ENCODE measurements at regions not wholly inside any gene's neighbourhood (a gene's known extent, or its start where the extent isn't known, plus 50 kb on each side); places are given as distances from the start of the nearest gene placed in this dataset.

- Mint-ChIP-seq H3K4me3 (no peak overlapping the region), H3K9me3 (no peaks in the 10 kb centered on the region), H3K27me3 (ENCODE audit: low read depth) (peaks cover 11% of the 10 kb centered on the region), H3K4me1 (ENCODE audit: low read depth) (no peaks in the 10 kb centered on the region), H3K36me3 (ENCODE audit: insufficient read depth) (no peaks in the 10 kb centered on the region)
- no peak for DNase-seq
- ATAC-seq = no peak
Measured at GRCh38 chr11:130816546-130817329, 99.5 kb downstream of the SNX19 start.

DNA sequence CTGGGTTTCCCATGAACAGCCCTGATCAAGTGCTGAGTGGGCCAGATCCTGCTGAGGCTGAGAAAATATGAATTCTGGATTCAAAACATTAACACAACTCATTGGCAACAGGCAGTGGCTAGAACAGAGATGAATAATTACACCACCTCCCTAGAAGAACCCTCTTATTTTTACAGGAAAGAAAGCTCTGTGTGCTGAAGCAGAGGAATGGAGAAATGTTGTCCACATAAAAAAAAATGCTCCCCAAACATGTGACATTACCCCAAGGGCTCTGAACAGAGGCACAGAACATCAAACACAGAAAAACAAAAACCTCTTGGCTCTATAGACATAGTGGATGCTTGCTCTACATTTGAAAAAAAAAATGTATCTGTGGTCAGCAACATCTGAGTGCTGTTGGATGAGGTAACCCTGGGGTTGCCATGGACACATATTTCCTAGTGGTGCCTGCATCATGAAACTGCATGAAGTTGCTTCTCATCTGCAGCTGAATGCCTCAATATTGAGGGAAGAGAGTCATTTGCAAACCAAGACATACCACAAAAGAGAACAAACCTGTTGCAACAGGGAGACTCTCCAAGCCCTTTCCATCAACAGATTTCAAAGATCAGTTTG is 98.8 kb downstream of the SNX19 start:
- no peaks in the 10 kb centered on the region for H3K4me1 Mint-ChIP-seq (ENCODE audit: low read depth)
- no peaks in the 10 kb centered on the region for H3K9me3 Mint-ChIP-seq
- H3K27me3 Mint-ChIP-seq (ENCODE audit: low read depth) = peaks cover 11% of the 10 kb centered on the region
- H3K4me3 Mint-ChIP-seq = no peak overlapping the region
- H3K36me3 Mint-ChIP-seq (ENCODE audit: insufficient read depth) = no peaks in the 10 kb centered on the region
- ATAC-seq (no peak), DNase-seq (no peak)

DNA sequence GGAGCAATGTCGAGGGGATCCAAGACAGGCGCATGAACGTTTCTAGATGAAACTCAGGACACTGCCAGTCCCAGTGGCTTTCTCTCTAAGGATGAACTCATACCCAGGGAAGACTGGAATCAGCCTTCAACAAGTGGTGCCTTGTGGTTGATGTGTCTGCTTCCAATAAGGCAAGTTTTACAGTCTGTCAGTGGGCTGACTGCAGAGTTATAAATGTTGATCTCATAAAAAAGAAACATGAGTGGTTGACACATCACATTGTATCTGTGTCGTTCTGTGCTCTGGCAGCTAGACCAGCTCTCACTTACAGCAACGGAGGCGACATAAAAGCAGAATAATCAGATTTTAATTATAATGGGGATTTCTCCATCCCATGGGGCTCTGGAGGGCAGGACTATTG is 96.7 kb downstream of the SNX19 start:
- Mint-ChIP-seq H3K36me3 (ENCODE audit: insufficient read depth) (no peaks in the 10 kb centered on the region), H3K27me3 (ENCODE audit: low read depth) (peaks cover 5% of the 10 kb centered on the region), H3K4me3 (no peak overlapping the region), H3K9me3 (no peaks in the 10 kb centered on the region), H3K4me1 (ENCODE audit: low read depth) (no peaks in the 10 kb centered on the region)
- DNase-seq = no peak
- ATAC-seq = no peak
